Keratinocyte (primary cell): ENCODE measurements at regions not wholly inside any gene's neighbourhood (a gene's known extent, or its start where the extent isn't known, plus 50 kb on each side); places are given as distances from the start of the nearest gene placed in this dataset.

Experiments used
- EZH2 ChIP-seq: IDR thresholded peaks from one replicate; pipeline ENCODE4 v1.6.1; 2012; ENCODE audit warnings: inconsistent platforms, mild to moderate bottlenecking, low read length, moderate library complexity
- TF ChIP-seq, protein P1 (sequence below), 3 experiments: IDR thresholded peaks in 1 of 3; conservative IDR thresholded peaks in 1 of 3; optimal IDR thresholded peaks in 1 of 3; 2 replicates in 2 of 3; 3 replicates in 1 of 3; pipeline versions ENCODE3 to v1.5.1; 2011; ENCODE audit warnings: low read length in 3 of 3, mild to moderate bottlenecking in 3 of 3, moderate library complexity in 2 of 3, control low read depth in 1 of 3, inconsistent platforms in 1 of 3; ENCODE audit not compliant: insufficient read depth in 2 of 3; ENCODE audit errors: extremely low read depth in 1 of 3

DNA sequence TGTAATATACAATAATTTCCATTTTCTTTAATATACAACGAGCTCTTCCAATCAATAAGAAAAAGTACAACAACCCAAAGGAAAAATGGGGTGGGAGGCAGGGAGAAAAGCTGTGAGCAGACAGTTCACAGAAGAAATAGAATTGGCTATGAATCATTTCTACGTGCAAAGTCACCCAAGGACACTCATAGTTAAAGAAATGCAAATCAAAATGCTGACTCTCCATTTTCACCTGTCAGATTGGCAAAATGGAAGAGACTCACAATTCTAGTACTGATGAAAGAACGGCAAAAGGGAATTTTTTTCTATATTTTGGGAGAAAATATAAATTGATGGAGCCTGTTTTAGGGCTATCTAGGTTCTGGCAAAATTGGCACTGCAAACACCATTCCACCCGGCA, 116.3 kb upstream of the MEF2A start:
- TF ChIP-seq, protein P1, sequence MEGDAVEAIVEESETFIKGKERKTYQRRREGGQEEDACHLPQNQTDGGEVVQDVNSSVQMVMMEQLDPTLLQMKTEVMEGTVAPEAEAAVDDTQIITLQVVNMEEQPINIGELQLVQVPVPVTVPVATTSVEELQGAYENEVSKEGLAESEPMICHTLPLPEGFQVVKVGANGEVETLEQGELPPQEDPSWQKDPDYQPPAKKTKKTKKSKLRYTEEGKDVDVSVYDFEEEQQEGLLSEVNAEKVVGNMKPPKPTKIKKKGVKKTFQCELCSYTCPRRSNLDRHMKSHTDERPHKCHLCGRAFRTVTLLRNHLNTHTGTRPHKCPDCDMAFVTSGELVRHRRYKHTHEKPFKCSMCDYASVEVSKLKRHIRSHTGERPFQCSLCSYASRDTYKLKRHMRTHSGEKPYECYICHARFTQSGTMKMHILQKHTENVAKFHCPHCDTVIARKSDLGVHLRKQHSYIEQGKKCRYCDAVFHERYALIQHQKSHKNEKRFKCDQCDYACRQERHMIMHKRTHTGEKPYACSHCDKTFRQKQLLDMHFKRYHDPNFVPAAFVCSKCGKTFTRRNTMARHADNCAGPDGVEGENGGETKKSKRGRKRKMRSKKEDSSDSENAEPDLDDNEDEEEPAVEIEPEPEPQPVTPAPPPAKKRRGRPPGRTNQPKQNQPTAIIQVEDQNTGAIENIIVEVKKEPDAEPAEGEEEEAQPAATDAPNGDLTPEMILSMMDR (optimal IDR thresholded peaks at IDR 0.05 in 1 of 3, IDR thresholded peaks at IDR 0.05 in 1 of 3, conservative IDR thresholded peaks at IDR 0.05 in 1 of 3; ENCODE audit: extremely low read depth in 1 of 3, insufficient read depth in 2 of 3, low read length in 3 of 3): no peak
- TF ChIP-seq EZH2: no peak
